ENCODE measurements at regions not wholly inside any gene's neighbourhood (a gene's known extent, or its start where the extent isn't known, plus 50 kb on each side); places are given as distances from the start of the nearest gene placed in this dataset.

GRCh38 chr1:5716126-5716525 is 276.1 kb downstream of the NPHP4 start:
- DNase-seq (ENCODE audit: low read depth, low spot score), result no peak

GRCh38 chr1:5713101-5714010 is 278.9 kb downstream of the NPHP4 start:
- DNase-seq (ENCODE audit: low read depth, low spot score), result no peak

- DNase-seq (ENCODE audit: low read depth, low spot score), result no peak
These were observed 280.1 kb downstream of the NPHP4 start for GRCh38 chr1:5711956-5712645.

GRCh38 chr1:5711079-5711478 is 281.1 kb downstream of the NPHP4 start:
- DNase-seq (ENCODE audit: low read depth, low spot score), result no peak

- DNase-seq (ENCODE audit: low read depth, low spot score), result no peak
These were observed 282.2 kb downstream of the NPHP4 start for GRCh38 chr1:5709976-5710375.

GRCh38 chr1:5709461-5709975 is 282.7 kb downstream of the NPHP4 start:
- no peak for DNase-seq (ENCODE audit: low read depth, low spot score)

- no peak for DNase-seq (ENCODE audit: low read depth, low spot score)
These were observed 283.6 kb downstream of the NPHP4 start for GRCh38 chr1:5708346-5709245.

- no peak for DNase-seq (ENCODE audit: low read depth, low spot score)
These were observed 284.5 kb downstream of the NPHP4 start for GRCh38 chr1:5707566-5708345.

- no peak for DNase-seq (ENCODE audit: low read depth, low spot score)
These were observed 286.0 kb downstream of the NPHP4 start for GRCh38 chr1:5706239-5706638.

- no peak for DNase-seq (ENCODE audit: low read depth, low spot score)
These were observed 286.5 kb downstream of the NPHP4 start for GRCh38 chr1:5705751-5706150.

GRCh38 chr1:5704561-5705514 is 287.4 kb downstream of the NPHP4 start:
- no peak for DNase-seq (ENCODE audit: low read depth, low spot score)

- DNase-seq (ENCODE audit: low read depth, low spot score), result no peak
These were observed 290.6 kb downstream of the NPHP4 start for GRCh38 chr1:5701642-5702041.

GRCh38 chr1:5693568-5693967 is 298.7 kb downstream of the NPHP4 start:
- no peak for DNase-seq (ENCODE audit: low read depth, low spot score)

- no peak for DNase-seq (ENCODE audit: low read depth, low spot score)
These were observed 299.6 kb downstream of the NPHP4 start for GRCh38 chr1:5692664-5693063.

GRCh38 chr1:5691795-5692509 is 300.3 kb downstream of the NPHP4 start:
- DNase-seq (ENCODE audit: low read depth, low spot score), result no peak

- no peak for DNase-seq (ENCODE audit: low read depth, low spot score)
These were observed 301.3 kb downstream of the NPHP4 start for GRCh38 chr1:5690898-5691297.

- no peak for DNase-seq (ENCODE audit: low read depth, low spot score)
These were observed 301.9 kb downstream of the NPHP4 start for GRCh38 chr1:5690291-5690690.

- DNase-seq (ENCODE audit: low read depth, low spot score), result no peak
These were observed 303.8 kb downstream of the NPHP4 start for GRCh38 chr1:5688081-5689077.
